ENCODE measurements at regions not wholly inside any gene's neighbourhood (a gene's known extent, or its start where the extent isn't known, plus 50 kb on each side); places are given as distances from the start of the nearest gene placed in this dataset.

GRCh38 chr13:47545201-47546024 lies 455.7 kb downstream of the SUCLA2 start:
- 58% methylated on average over 4 of the region's 5 CpGs for WGBS (ENCODE audit: insufficient coverage)
- no peak overlapping the region for H3K4me3 Mint-ChIP-seq

More at GRCh38 chr13:47545201-47546024, 455.7 kb downstream of the SUCLA2 start:
- no peaks in the 10 kb centered on the region for H3K9me3 ChIP-seq (ENCODE audit: control extremely low read depth in 1 of 3, control insufficient read depth in 2 of 3, insufficient read depth in 1 of 3, low read length in 2 of 3)
- H3K27ac Mint-ChIP-seq: no peak overlapping the region
- ChIA-PET POLR2A (no interaction called here), CTCF (no interaction called here)
- H3K4me2 ChIP-seq (replicated peaks; ENCODE audit: low read depth, low read length, poor library complexity, severe bottlenecking): no peak overlapping the region
- no peaks in the 10 kb centered on the region for H3K4me1 ChIP-seq (ENCODE audit: control insufficient read depth in 2 of 2, insufficient read depth in 2 of 2, low read length in 2 of 2)
- no peak for ATAC-seq (ENCODE audit: low read depth)
- no peaks in the 10 kb centered on the region for H4K20me1 ChIP-seq (ENCODE audit: control insufficient read depth, insufficient read depth, low read length, poor library complexity, severe bottlenecking)
- H2AFZ ChIP-seq (ENCODE audit: insufficient read depth, low read depth, low read length, poor library complexity, severe bottlenecking): no peak overlapping the region
- H3K36me3 ChIP-seq (replicated peaks in 1 of 2; ENCODE audit: control extremely low read depth in 1 of 2, control insufficient read depth in 1 of 2, extremely low read depth in 1 of 2, insufficient read depth in 2 of 2, low read length in 1 of 2): no peaks in the 10 kb centered on the region
- no peaks in the 10 kb centered on the region for H3K27me3 ChIP-seq (replicated peaks in 1 of 4; ENCODE audit: control extremely low read depth in 1 of 4, control insufficient read depth in 3 of 4, insufficient read depth in 4 of 4, low read length in 3 of 4)
- TF ChIP-seq EZH2 (IDR thresholded peaks at IDR 0.05; ENCODE audit: borderline replicate concordance, insufficient read depth, low read depth, low read length, poor library complexity, severe bottlenecking) (no peak), CTCF (IDR thresholded peaks at IDR 0.05) (no peak)
- intact Hi-C loops (cut with micrococcal nuclease): no loop called here
- no peak for DNase-seq
- no peak overlapping the region for H3K9ac ChIP-seq (ENCODE audit: low read length)
- no peaks in the 10 kb centered on the region for H3K9me3 Mint-ChIP-seq (ENCODE audit: insufficient read depth)
- H3K27me3 Mint-ChIP-seq: peaks cover 4% of the 10 kb centered on the region
- H3K79me2 ChIP-seq (ENCODE audit: control insufficient read depth, insufficient read depth, low read length): no peaks in the 10 kb centered on the region
- H3K4me3 ChIP-seq (ENCODE audit: control extremely low read depth in 1 of 5, extremely low read depth in 1 of 5, insufficient read depth in 1 of 5, low read depth in 2 of 5, low read length in 4 of 5): no peak overlapping the region
- H3K27ac ChIP-seq (ENCODE audit: low read length in 2 of 2): no peak overlapping the region
- no peaks in the 10 kb centered on the region for H3K4me1 Mint-ChIP-seq

Data from B cell (primary cell).